OCI-M1 (cell line): ENCODE measurements at regions not wholly inside any gene's neighbourhood (a gene's known extent, or its start where the extent isn't known, plus 50 kb on each side); places are given as distances from the start of the nearest gene placed in this dataset.
A peak's percentile ranks its signal among the peaks of the same experiment; 100 is the strongest.

Source experiments
- DNase-seq: peaks from one replicate; lab custom pipeline; 2025; lab: John Stamatoyannopoulos, UW

- DNase-seq, result no peak
These were observed 1297.3 kb downstream of the AACS start for GRCh38 chr12:126362493-126362892.

GRCh38 chr12:126362964-126363363 is 1297.7 kb downstream of the AACS start:
- DNase-seq, result no peak

- DNase-seq, result no peak
These were observed 1304.5 kb downstream of the AACS start for GRCh38 chr12:126369487-126370463.

GRCh38 chr12:126383506-126383905 is 1318.3 kb downstream of the AACS start:
- no peak for DNase-seq

GRCh38 chr12:126384026-126384564 is 1318.9 kb downstream of the AACS start:
- DNase-seq, result no peak

GRCh38 chr12:126385785-126386184 is 1320.5 kb downstream of the AACS start:
- no peak for DNase-seq

- peak; percentile 19 for DNase-seq
These were observed 1324.1 kb downstream of the AACS start for GRCh38 chr12:126389220-126389841.

GRCh38 chr12:126389961-126390360 is 1324.7 kb downstream of the AACS start:
- DNase-seq, result no peak

- no peak for DNase-seq
These were observed 1325.8 kb downstream of the AACS start for GRCh38 chr12:126390969-126391566.

GRCh38 chr12:126396536-126396935 is 1331.3 kb downstream of the AACS start:
- no peak for DNase-seq

GRCh38 chr12:126397071-126397581 is 1331.9 kb downstream of the AACS start:
- DNase-seq, result no peak

- DNase-seq, result no peak
These were observed 1332.4 kb downstream of the AACS start for GRCh38 chr12:126397660-126398059.

- DNase-seq, result no peak
These were observed 1335.6 kb downstream of the AACS start for GRCh38 chr12:126400831-126401230.

GRCh38 chr12:126404293-126404881 is 1339.2 kb downstream of the AACS start:
- no peak for DNase-seq

- no peak for DNase-seq
These were observed 1353.2 kb downstream of the AACS start for GRCh38 chr12:126418400-126418799.

GRCh38 chr12:126419131-126419530 is 1353.9 kb downstream of the AACS start:
- DNase-seq, result no peak

- DNase-seq, result no peak
These were observed 1359.5 kb downstream of the AACS start for GRCh38 chr12:126424696-126425095.

GRCh38 chr12:126425264-126425663 is 1360.0 kb downstream of the AACS start:
- DNase-seq, result no peak

- DNase-seq, result no peak
These were observed 1363.5 kb downstream of the AACS start for GRCh38 chr12:126428769-126429168.

GRCh38 chr12:126430921-126431320 is 1365.7 kb downstream of the AACS start:
- DNase-seq, result no peak

- DNase-seq, result no peak
These were observed 1366.5 kb downstream of the AACS start for GRCh38 chr12:126431767-126432166.

- no peak for DNase-seq
These were observed 1367.5 kb downstream of the AACS start for GRCh38 chr12:126432780-126433179.
